IMR-90 (cell line): ENCODE measurements at regions not wholly inside any gene's neighbourhood (a gene's known extent, or its start where the extent isn't known, plus 50 kb on each side); places are given as distances from the start of the nearest gene placed in this dataset.

Source experiments
- ATAC-seq: fragments of 200-7000 bp; cut with Tn5 transposase; 2 replicates; pipeline ENCODE4 v1.9.1; 2020; ENCODE audit warnings: low read depth, mild to moderate bottlenecking, moderate library complexity
- BruUV-seq: library from RNA; stranded (reverse); fragments of 400-500 nt; replicated peaks from 2 replicates; lab custom pipeline; 2021; lab: Mats Ljungman, UMichigan
- CTCF ChIA-PET: fragments of 300-600 bp; formaldehyde crosslinking; extraction: SDS; loops from one replicate; lab custom pipeline; 2021; ENCODE audit warnings: antibody characterized with exemption; lab: Yijun Ruan, JAX
- POLR2A ChIA-PET: fragments of 300-600 bp; sonication (Branson Sonifier 250); formaldehyde crosslinking; loops from one replicate; lab custom pipeline; 2022; ENCODE audit warnings: antibody characterized with exemption; ENCODE audit not compliant: unreplicated experiment; lab: Charles Lee
- DNase-seq: peaks from one replicate; pipeline ENCODE4 v3.0.0; 2013
- H2AFZ ChIP-seq: replicated peaks from 2 replicates; pipeline ENCODE3; 2013; ENCODE audit warnings: low read length, mild to moderate bottlenecking; ENCODE audit not compliant: poor library complexity
- H2AK5ac ChIP-seq: 2 replicates; pipeline ENCODE4 v1.6.1; 2013; ENCODE audit warnings: low read depth, low read length, inconsistent platforms
- H2AK9ac ChIP-seq: replicated peaks from 2 replicates; pipeline ENCODE3; 2013; ENCODE audit warnings: mild to moderate bottlenecking, low read depth, low read length, moderate library complexity; ENCODE audit not compliant: poor library complexity
- H2BK120ac ChIP-seq: 2 replicates; pipeline ENCODE4 v1.6.1; 2013; ENCODE audit warnings: low read depth, low read length, inconsistent platforms
- H2BK15ac ChIP-seq: 3 replicates; pipeline ENCODE4 v1.6.1; 2013; ENCODE audit warnings: low read depth, low read length, inconsistent platforms
- H2BK20ac ChIP-seq: 2 replicates; pipeline ENCODE4 v1.6.1; 2013; ENCODE audit warnings: low read depth, mild to moderate bottlenecking, inconsistent platforms, low read length, moderate library complexity
- H2BK5ac ChIP-seq: 2 replicates; pipeline ENCODE4 v1.6.1; 2013; ENCODE audit warnings: mild to moderate bottlenecking, low read depth, low read length, inconsistent platforms; ENCODE audit not compliant: poor library complexity, severe bottlenecking
- H3K14ac ChIP-seq: replicated peaks from 2 replicates; pipeline ENCODE4 v1.6.1; 2013; ENCODE audit warnings: low read depth, low read length, inconsistent platforms
- H3K18ac ChIP-seq: 2 replicates; pipeline ENCODE4 v1.6.1; 2013; ENCODE audit warnings: low read depth, low read length, control low read depth
- H3K23ac ChIP-seq: 2 replicates; pipeline ENCODE4 v1.6.1; 2013; ENCODE audit warnings: low read depth, low read length, inconsistent platforms
- H3K27ac ChIP-seq: 2 replicates; pipeline ENCODE4 v1.5.1; 2013; ENCODE audit warnings: mild to moderate bottlenecking, control low read depth, low read length; ENCODE audit not compliant: insufficient read depth
- H3K27me3 ChIP-seq: 2 replicates; pipeline ENCODE4 v1.6.1; 2013; ENCODE audit warnings: low read length; ENCODE audit not compliant: control insufficient read depth, insufficient read depth
- H3K36me3 ChIP-seq: 2 replicates; pipeline ENCODE4 v1.6.1; 2013; ENCODE audit warnings: low read length, mixed read lengths; ENCODE audit not compliant: control insufficient read depth, insufficient read depth
- H3K4ac ChIP-seq: 2 replicates; pipeline ENCODE4 v1.6.1; 2013; ENCODE audit warnings: low read depth, low read length, inconsistent platforms
- H3K4me1 ChIP-seq: 2 replicates; pipeline ENCODE4 v1.6.1; 2013; ENCODE audit warnings: low read length, mixed read lengths; ENCODE audit not compliant: control insufficient read depth, insufficient read depth
- H3K4me2 ChIP-seq: 2 replicates; pipeline ENCODE4 v1.6.1; 2013; ENCODE audit warnings: low read depth, mild to moderate bottlenecking, control low read depth, low read length, moderate library complexity
- H3K4me3 ChIP-seq: 2 replicates; pipeline ENCODE4 v1.5.1; 2013; ENCODE audit warnings: low read depth, mild to moderate bottlenecking, control low read depth, low read length, moderate library complexity; ENCODE audit not compliant: insufficient read depth
- H3K56ac ChIP-seq: 2 replicates; pipeline ENCODE4 v1.6.1; 2013; ENCODE audit warnings: low read length, inconsistent platforms; ENCODE audit not compliant: insufficient read depth; ENCODE audit errors: extremely low read depth
- H3K79me1 ChIP-seq, 2 experiments: 2 replicates each; pipeline ENCODE4 v1.6.1; 2013; ENCODE audit warnings: low read length in 2 of 2, inconsistent platforms in 1 of 2, low read depth in 1 of 2
- H3K9ac ChIP-seq: 2 replicates; pipeline ENCODE4 v1.6.1; 2013; ENCODE audit warnings: low read depth, low read length, control low read depth
- H3K9me1 ChIP-seq: 2 replicates; pipeline ENCODE4 v1.6.1; 2013; ENCODE audit warnings: low read length, inconsistent platforms; ENCODE audit not compliant: insufficient read depth
- H3K9me3 ChIP-seq: 2 replicates; pipeline ENCODE4 v1.6.1; 2013; ENCODE audit warnings: low read length; ENCODE audit not compliant: control insufficient read depth, insufficient read depth
- H4K20me1 ChIP-seq: 2 replicates; pipeline ENCODE4 v1.6.1; 2013; ENCODE audit warnings: low read length, inconsistent platforms; ENCODE audit not compliant: insufficient read depth
- H4K5ac ChIP-seq: 2 replicates; pipeline ENCODE4 v1.6.1; 2013; ENCODE audit warnings: mild to moderate bottlenecking, low read depth, low read length, control low read depth
- H4K8ac ChIP-seq, 2 experiments: 2 replicates each; pipeline ENCODE4 v1.6.1; 2013; ENCODE audit warnings: low read depth in 2 of 2, low read length in 2 of 2, control low read depth in 1 of 2, inconsistent platforms in 1 of 2
- H4K91ac ChIP-seq: 2 replicates; pipeline ENCODE4 v1.6.1; 2013; ENCODE audit warnings: low read depth, low read length, inconsistent platforms; ENCODE audit not compliant: insufficient read depth
- BHLHE40 ChIP-seq: fragments of 150-350 bp; IDR thresholded peaks from 2 replicates; pipeline ENCODE4 v1.6.1; 2016; ENCODE audit warnings: mild to moderate bottlenecking, low read depth, low read length
- CEBPB ChIP-seq: IDR thresholded peaks from 2 replicates; pipeline ENCODE4 v1.6.1; 2012; ENCODE audit warnings: low read depth, low read length, improper control_type of control experiment
- CHD1 ChIP-seq: IDR thresholded peaks from 2 replicates; pipeline ENCODE4 v1.6.1; 2012; ENCODE audit warnings: low read depth, low read length, improper control_type of control experiment
- FOS ChIP-seq: fragments of 150-350 bp; IDR thresholded peaks from 2 replicates; pipeline ENCODE4 v1.6.1; 2016; ENCODE audit warnings: low read depth, low read length
- MAFK ChIP-seq: IDR thresholded peaks from 2 replicates; pipeline ENCODE4 v1.6.1; 2012; ENCODE audit warnings: low read depth, low read length, improper control_type of control experiment
- MAZ ChIP-seq: IDR thresholded peaks from 2 replicates; pipeline ENCODE4 v1.6.1; 2012; ENCODE audit warnings: low read depth, mild to moderate bottlenecking, low read length, improper control_type of control experiment, moderate library complexity, borderline replicate concordance
- MXI1 ChIP-seq: IDR thresholded peaks from 2 replicates; pipeline ENCODE4 v1.6.1; 2012; ENCODE audit warnings: low read depth, mild to moderate bottlenecking, low read length, moderate library complexity, borderline replicate concordance
- NFE2L2 ChIP-seq: fragments of 150-350 bp; IDR thresholded peaks from 2 replicates; pipeline ENCODE4 v1.6.1; 2016; ENCODE audit warnings: low read depth, mild to moderate bottlenecking, low read length
- POLR2A ChIP-seq: IDR thresholded peaks from 2 replicates; pipeline ENCODE4 v1.6.1; 2012; ENCODE audit warnings: mild to moderate bottlenecking, low read depth, low read length
- RAD21 ChIP-seq: IDR thresholded peaks from 2 replicates; pipeline ENCODE4 v1.6.1; 2012; ENCODE audit warnings: low read length, improper control_type of control experiment
- RCOR1 ChIP-seq: IDR thresholded peaks from 2 replicates; pipeline ENCODE4 v1.6.1; 2012; ENCODE audit warnings: mild to moderate bottlenecking, low read length, improper control_type of control experiment; ENCODE audit not compliant: insufficient replicate concordance
- RFX5 ChIP-seq: IDR thresholded peaks from 2 replicates; pipeline ENCODE4 v1.8.0; 2012; ENCODE audit warnings: low read depth, mild to moderate bottlenecking, low read length, moderate library complexity
- SMC3 ChIP-seq: fragments of 150-350 bp; IDR thresholded peaks from 2 replicates; pipeline ENCODE4 v1.6.1; 2016; ENCODE audit warnings: low read depth, mild to moderate bottlenecking, antibody characterized with exemption, low read length, moderate library complexity
- WGBS, 2 experiments: methylation state at CpG; one replicate each; pipeline versions ENCODE4 v1.1.5 to v1.1.7; 2013; ENCODE audit warnings: missing lambda C conversion rate in 2 of 2; ENCODE audit not compliant: insufficient read length in 1 of 2; ENCODE audit errors: extremely low coverage in 2 of 2; 5-methylcytosine and 5-hydroxymethylcytosine counted together
- dilution Hi-C: fragments of 300-500 bp; cut with HindIII; formaldehyde crosslinking; loops from one replicate; pipeline ENCODE4 v1.14.3; 2018; ENCODE audit warnings: low sequenced_read_pairs; ENCODE audit not compliant: unreplicated experiment
- in situ Hi-C: fragments of 300-500 bp; cut with MboI; formaldehyde crosslinking; loops from 3 replicates; pipeline ENCODE4 v1.14.3; 2019; ENCODE audit warnings: low sequenced_read_pairs, inconsistent platforms, mixed read lengths
- intact Hi-C: fragments of 100-400 bp; cut with micrococcal nuclease; formaldehyde crosslinking; loops from 2 replicates; pipeline ENCODE4 v1.10.0; 2022
- TF ChIP-seq, protein P1 (sequence below): conservative IDR thresholded peaks from 2 replicates; pipeline ENCODE4 v1.5.1; 2012; ENCODE audit warnings: mild to moderate bottlenecking, low read depth, low read length, improper control_type of control experiment
- TF ChIP-seq, protein P2 (sequence below): fragments of 150-350 bp; IDR thresholded peaks from 2 replicates; pipeline ENCODE4 v1.6.1; 2017; ENCODE audit warnings: mild to moderate bottlenecking, antibody characterized with exemption, low read length, low read depth
- TF ChIP-seq, protein P3 (sequence below): fragments of 150-350 bp; IDR thresholded peaks from 2 replicates; pipeline ENCODE4 v1.6.1; 2016; ENCODE audit warnings: low read depth, mild to moderate bottlenecking, low read length, moderate library complexity, borderline replicate concordance

DNA sequence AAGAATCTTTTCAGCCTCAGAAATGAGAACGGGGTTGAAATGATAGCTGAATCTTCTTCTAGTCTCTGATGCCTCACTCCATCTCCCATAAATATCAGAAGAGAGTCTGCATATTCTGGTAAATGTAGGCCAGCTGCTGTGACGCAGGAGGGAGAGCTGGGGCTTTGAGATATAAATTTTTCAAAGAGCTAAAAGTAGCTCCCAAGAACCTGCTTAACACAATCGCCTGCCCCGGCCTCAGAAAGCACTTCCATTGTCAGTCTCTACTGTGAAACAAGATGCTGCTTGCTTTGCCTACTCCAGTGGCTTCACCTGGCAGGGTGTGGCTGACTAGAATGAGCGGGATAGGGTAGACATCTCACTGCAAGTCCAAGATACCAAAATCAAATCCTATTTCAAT is 105.0 kb upstream of the CCDC150 start:
- BruUV-seq, result no TSS peak
- Histone ChIP-seq H3K18ac (no peak overlapping the region), H4K20me1 (no peaks in the 10 kb centered on the region), H4K91ac (no peak overlapping the region), H3K4me1 (no peaks in the 10 kb centered on the region), H4K8ac (no peak overlapping the region), H2BK15ac (no peak overlapping the region), H2AK9ac (no peak overlapping the region), H3K27ac (no peak overlapping the region), H2AFZ (no peak overlapping the region), H3K14ac (no peak overlapping the region), H2AK5ac (no peak overlapping the region), H3K9ac (no peak overlapping the region), H3K56ac (no peak overlapping the region), H3K9me3 (no peaks in the 10 kb centered on the region), H3K4me3 (no peak overlapping the region), H2BK120ac (no peak overlapping the region), H3K36me3 (no peaks in the 10 kb centered on the region), H3K23ac (no peak overlapping the region), H3K4ac (no peak overlapping the region), H2BK20ac (no peak overlapping the region), H3K4me2 (no peak overlapping the region), H2BK5ac (no peak overlapping the region), H3K27me3 (no peaks in the 10 kb centered on the region), H3K79me1 (no peaks in the 10 kb centered on the region), H4K5ac (no peak overlapping the region), H3K9me1 (no peaks in the 10 kb centered on the region)
- dilution Hi-C loops, result no loop called here
- no peak for DNase-seq
- CTCF ChIA-PET, result interaction anchor here (0.6 to 1.0 kb wide), 2 partner anchors 12 to 224 kb away, joined by 3 to 7 read pairs; no protein-coding TSS in a partner anchor
- TF ChIP-seq RCOR1 (no peak), POLR2A (no peak), FOS (no peak), MXI1 (no peak), BHLHE40 (no peak), CHD1 (no peak), NFE2L2 (no peak), SMC3 (no peak), RAD21 (no peak), RFX5 (no peak), CEBPB (no peak), MAZ (no peak), MAFK (no peak)
- TF ChIP-seq, protein P1, sequence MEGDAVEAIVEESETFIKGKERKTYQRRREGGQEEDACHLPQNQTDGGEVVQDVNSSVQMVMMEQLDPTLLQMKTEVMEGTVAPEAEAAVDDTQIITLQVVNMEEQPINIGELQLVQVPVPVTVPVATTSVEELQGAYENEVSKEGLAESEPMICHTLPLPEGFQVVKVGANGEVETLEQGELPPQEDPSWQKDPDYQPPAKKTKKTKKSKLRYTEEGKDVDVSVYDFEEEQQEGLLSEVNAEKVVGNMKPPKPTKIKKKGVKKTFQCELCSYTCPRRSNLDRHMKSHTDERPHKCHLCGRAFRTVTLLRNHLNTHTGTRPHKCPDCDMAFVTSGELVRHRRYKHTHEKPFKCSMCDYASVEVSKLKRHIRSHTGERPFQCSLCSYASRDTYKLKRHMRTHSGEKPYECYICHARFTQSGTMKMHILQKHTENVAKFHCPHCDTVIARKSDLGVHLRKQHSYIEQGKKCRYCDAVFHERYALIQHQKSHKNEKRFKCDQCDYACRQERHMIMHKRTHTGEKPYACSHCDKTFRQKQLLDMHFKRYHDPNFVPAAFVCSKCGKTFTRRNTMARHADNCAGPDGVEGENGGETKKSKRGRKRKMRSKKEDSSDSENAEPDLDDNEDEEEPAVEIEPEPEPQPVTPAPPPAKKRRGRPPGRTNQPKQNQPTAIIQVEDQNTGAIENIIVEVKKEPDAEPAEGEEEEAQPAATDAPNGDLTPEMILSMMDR, result no peak
- TF ChIP-seq, protein P2, sequence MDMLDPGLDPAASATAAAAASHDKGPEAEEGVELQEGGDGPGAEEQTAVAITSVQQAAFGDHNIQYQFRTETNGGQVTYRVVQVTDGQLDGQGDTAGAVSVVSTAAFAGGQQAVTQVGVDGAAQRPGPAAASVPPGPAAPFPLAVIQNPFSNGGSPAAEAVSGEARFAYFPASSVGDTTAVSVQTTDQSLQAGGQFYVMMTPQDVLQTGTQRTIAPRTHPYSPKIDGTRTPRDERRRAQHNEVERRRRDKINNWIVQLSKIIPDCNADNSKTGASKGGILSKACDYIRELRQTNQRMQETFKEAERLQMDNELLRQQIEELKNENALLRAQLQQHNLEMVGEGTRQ, result no peak
- TF ChIP-seq, protein P3, sequence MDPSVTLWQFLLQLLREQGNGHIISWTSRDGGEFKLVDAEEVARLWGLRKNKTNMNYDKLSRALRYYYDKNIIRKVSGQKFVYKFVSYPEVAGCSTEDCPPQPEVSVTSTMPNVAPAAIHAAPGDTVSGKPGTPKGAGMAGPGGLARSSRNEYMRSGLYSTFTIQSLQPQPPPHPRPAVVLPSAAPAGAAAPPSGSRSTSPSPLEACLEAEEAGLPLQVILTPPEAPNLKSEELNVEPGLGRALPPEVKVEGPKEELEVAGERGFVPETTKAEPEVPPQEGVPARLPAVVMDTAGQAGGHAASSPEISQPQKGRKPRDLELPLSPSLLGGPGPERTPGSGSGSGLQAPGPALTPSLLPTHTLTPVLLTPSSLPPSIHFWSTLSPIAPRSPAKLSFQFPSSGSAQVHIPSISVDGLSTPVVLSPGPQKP, result no peak
- intact Hi-C loops, result no loop called here
- WGBS, 2 experiments, result no CpG with 5 or more reads among the region's 5 CpGs
- POLR2A ChIA-PET, result no interaction called here
- in situ Hi-C loops, result no loop called here
- ATAC-seq, result no peak
